HepG2 (cell line): ENCODE measurements at regions not wholly inside any gene's neighbourhood (a gene's known extent, or its start where the extent isn't known, plus 50 kb on each side); places are given as distances from the start of the nearest gene placed in this dataset.
"Not testable (repeated sequence)": the region's sequence is repeated elsewhere in the genome, so short reads cannot be mapped to it uniquely, and the experiment has no call there.

Source experiments
- ATAC-seq: fragments of 200-7000 bp; cut with Tn5 transposase; 3 replicates; pipeline ENCODE4 v1.9.1; 2020; ENCODE audit warnings: mild to moderate bottlenecking, moderate library complexity
- BruUV-seq: library from RNA; stranded (reverse); fragments of 400-500 nt; replicated peaks from 2 replicates; lab custom pipeline; 2021; lab: Mats Ljungman, UMichigan
- CTCF ChIA-PET: fragments of 300-600 bp; formaldehyde crosslinking; extraction: SDS; loops from one replicate; lab custom pipeline; 2021; ENCODE audit warnings: low total read pairs, inconsistent platforms, low intra/inter-chr PET ratio; lab: Yijun Ruan, JAX
- POLR2A ChIA-PET: fragments of 350-600 bp; sonication (Branson Sonifier 250); formaldehyde crosslinking; loops from one replicate; lab custom pipeline; 2020; ENCODE audit warnings: antibody characterized with exemption, inconsistent platforms; lab: Yijun Ruan, JAX
- DNase-seq: peaks from one replicate; pipeline ENCODE4 v3.0.0-alpha.2; 2015; ENCODE audit warnings: low spot score
- FAIRE-seq: peaks from 3 replicates; lab custom pipeline; 2011; peaks lifted over from hg19 to GRCh38; lab: Jason Lieb, UNC
- H2AFZ ChIP-seq: one replicate; pipeline ENCODE4 v1.6.1; 2011; ENCODE audit warnings: low read length, inconsistent platforms
- H3K27ac ChIP-seq: fragments of 300-600 bp; 3 replicates; pipeline ENCODE4 v1.8.0; 2011; ENCODE audit warnings: mixed run types, mild to moderate bottlenecking, mixed read lengths, low read length, inconsistent platforms; ENCODE audit not compliant: insufficient read depth; ENCODE audit errors: extremely low read length
- H3K27me3 ChIP-seq, 2 experiments: fragments of 200-600 bp in 1 of 2; 2 replicates in 1 of 2; 3 replicates in 1 of 2; pipeline versions ENCODE4 v1.6.0 to v1.8.0; 2011; ENCODE audit warnings: low read length in 2 of 2, mild to moderate bottlenecking in 2 of 2, moderate library complexity in 2 of 2, inconsistent platforms in 1 of 2; ENCODE audit not compliant: insufficient read depth in 2 of 2, control insufficient read depth in 1 of 2
- H3K36me3 ChIP-seq, 2 experiments: fragments of 200-600 bp in 1 of 2; replicated peaks in 1 of 2; 2 replicates in 1 of 2; 3 replicates in 1 of 2; pipeline versions ENCODE4 v1.5.1 to v1.8.0; 2011; ENCODE audit warnings: low read length in 2 of 2, inconsistent platforms in 1 of 2; ENCODE audit not compliant: insufficient read depth in 2 of 2, control insufficient read depth in 1 of 2
- H3K4me1 ChIP-seq: 2 replicates; pipeline ENCODE4 v1.5.1; 2012; ENCODE audit warnings: low read length, inconsistent platforms; ENCODE audit not compliant: insufficient read depth
- H3K4me2 ChIP-seq: 2 replicates; pipeline ENCODE4 v1.6.0; 2011; ENCODE audit warnings: low read depth, low read length, inconsistent platforms
- H3K4me3 ChIP-seq, 3 experiments: fragments of 200-600 bp in 1 of 3; sonication (generic), shearing (Covaris generic) in 1 of 3; replicated peaks in 1 of 3; 2 replicates each; pipeline ENCODE4 v1.5.1; 2011 to 2016; ENCODE audit warnings: low read length in 3 of 3, inconsistent platforms in 2 of 3, low read depth in 2 of 3, mild to moderate bottlenecking in 2 of 3, control low read depth in 1 of 3, mixed read lengths in 1 of 3; ENCODE audit not compliant: insufficient read depth in 1 of 3
- H3K79me2 ChIP-seq: one replicate; pipeline ENCODE4 v1.6.1; 2011; ENCODE audit warnings: low read length, inconsistent platforms; ENCODE audit not compliant: insufficient read depth
- H3K9ac ChIP-seq: 2 replicates; pipeline ENCODE4 v1.6.0; 2011; ENCODE audit warnings: mild to moderate bottlenecking, low read depth, low read length, inconsistent platforms; ENCODE audit not compliant: insufficient read depth
- H3K9me3 ChIP-seq: 2 replicates; pipeline ENCODE4 v1.5.1; 2012; ENCODE audit warnings: mild to moderate bottlenecking, low read length
- H4K20me1 ChIP-seq: 2 replicates; pipeline ENCODE4 v1.6.0; 2011; ENCODE audit warnings: inconsistent platforms, mild to moderate bottlenecking, low read length, moderate library complexity; ENCODE audit not compliant: insufficient read depth
- ISL2 ChIP-seq: sonication (generic); formaldehyde crosslinking; IDR thresholded peaks from 2 replicates; pipeline ENCODE4 v1.5.0; 2020; ENCODE audit warnings: missing genetic modification reagents
- NR2F6 ChIP-seq, 2 experiments: IDR thresholded peaks; 2 replicates each; pipeline ENCODE4 v1.6.1; 2016; ENCODE audit warnings: antibody characterized with exemption in 1 of 2, mild to moderate bottlenecking in 1 of 2
- SCMH1 ChIP-seq: sonication (generic); formaldehyde crosslinking; IDR thresholded peaks from 2 replicates; pipeline ENCODE4 v1.9.0; 2021; ENCODE audit warnings: missing genetic modification reagents, mild to moderate bottlenecking, borderline replicate concordance
- TOPORS ChIP-seq: sonication (generic); formaldehyde crosslinking; IDR thresholded peaks from 2 replicates; pipeline ENCODE4 v1.8.0; 2023; ENCODE audit warnings: mild to moderate bottlenecking, missing genetic modification reagents
- ZNF12 ChIP-seq: sonication (generic); formaldehyde crosslinking; IDR thresholded peaks from 2 replicates; pipeline ENCODE4 v1.5.0; 2020; ENCODE audit warnings: missing genetic modification reagents
- ZNF713 ChIP-seq: sonication (generic); formaldehyde crosslinking; IDR thresholded peaks from 2 replicates; pipeline ENCODE4 v1.4.0; 2020; ENCODE audit warnings: mild to moderate bottlenecking, missing genetic modification reagents
- ZNF724P ChIP-seq: sonication (generic); formaldehyde crosslinking; IDR thresholded peaks from 2 replicates; pipeline ENCODE4 v1.8.0; 2022; ENCODE audit warnings: missing genetic modification reagents, borderline replicate concordance
- ZNF761 ChIP-seq: sonication (generic); formaldehyde crosslinking; conservative IDR thresholded peaks from 2 replicates; pipeline ENCODE4 v1.4.0; 2020; ENCODE audit warnings: mild to moderate bottlenecking, missing genetic modification reagents
- WGBS: methylation state at CpG from one replicate; pipeline ENCODE4 v1.1.6; 2017; ENCODE audit warnings: low lambda C conversion rate; 5-methylcytosine and 5-hydroxymethylcytosine counted together
- in situ Hi-C: cut with HindIII; loops from 2 replicates; pipeline ENCODE4 v1.10.0; 2017; ENCODE audit warnings: low pct_unique_long_range_greater_than_20kb; ENCODE audit not compliant: extremely low pct_ligation_motif_present
- intact Hi-C: fragments of 100-400 bp; cut with micrococcal nuclease; formaldehyde crosslinking; loops from one replicate; pipeline ENCODE4 v1.10.0; 2022; ENCODE audit not compliant: unreplicated experiment
- TF ChIP-seq, protein P1 (sequence below): sonication (generic); formaldehyde crosslinking; IDR thresholded peaks from 2 replicates; pipeline ENCODE4 v1.8.0; 2022; ENCODE audit warnings: mild to moderate bottlenecking, missing genetic modification reagents, borderline replicate concordance
- TF ChIP-seq, protein P2 (sequence below): IDR thresholded peaks from 2 replicates; pipeline ENCODE4 v1.6.1; 2016

DNA sequence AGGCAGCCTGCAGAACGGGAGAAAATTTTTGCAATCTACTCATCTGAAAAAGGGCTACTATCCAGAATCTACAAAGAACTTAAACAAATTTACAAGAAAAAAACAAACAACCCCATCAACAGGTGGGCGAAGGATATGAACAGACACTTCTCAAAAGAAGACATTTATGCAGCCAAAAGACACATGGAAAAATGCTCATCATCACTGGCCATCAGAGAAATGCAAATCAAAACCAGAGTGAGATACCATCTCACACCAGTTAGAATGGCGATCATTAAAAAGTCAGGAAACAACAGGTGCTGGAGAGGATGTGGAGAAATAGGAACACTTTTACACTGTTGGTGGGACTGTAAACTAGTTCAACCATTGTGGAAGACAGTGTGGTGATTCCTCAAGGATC lies 113.7 kb upstream of the FBXL17 start:
- H2AFZ ChIP-seq, H3K4me2 ChIP-seq, H3K4me3 ChIP-seq, in situ Hi-C loops, ATAC-seq, H3K36me3 ChIP-seq, DNase-seq, FAIRE-seq, BruUV-seq, H4K20me1 ChIP-seq, intact Hi-C loops, H3K27me3 ChIP-seq, H3K27ac ChIP-seq, H3K9me3 ChIP-seq, POLR2A ChIA-PET, CTCF ChIA-PET, H3K79me2 ChIP-seq, H3K4me1 ChIP-seq, H3K9ac ChIP-seq: not testable (repeated sequence)
- WGBS: 17% methylated on average over 3 of the region's 3 CpGs

DNA sequence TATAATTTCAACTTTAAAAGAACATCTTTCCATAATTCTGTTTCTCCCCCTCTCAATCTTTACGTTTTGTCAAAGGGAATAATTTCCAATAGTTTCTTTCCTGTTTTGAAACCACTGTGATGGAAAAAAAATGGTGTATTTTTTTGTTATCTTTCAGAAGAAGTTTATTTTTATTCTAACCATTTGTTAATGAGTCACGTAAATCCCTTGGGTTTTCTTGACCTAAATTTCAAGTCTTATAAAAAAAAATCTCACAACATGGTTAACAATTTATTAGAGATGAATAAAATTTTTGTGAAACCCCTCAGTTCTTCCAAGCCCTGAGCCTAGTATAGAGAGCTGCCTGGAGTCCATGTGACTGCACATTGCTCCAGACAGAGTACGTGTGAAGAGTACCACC lies 106.1 kb upstream of the FBXL17 start:
- no peak for FAIRE-seq
- BruUV-seq: no TSS peak
- no peaks in the 10 kb centered on the region for H3K79me2 ChIP-seq
- WGBS: 2% methylated on average over 3 of the region's 3 CpGs
- intact Hi-C loops: loop anchor here (2.0 kb wide), 1 partner anchor 53 kb away; no protein-coding TSS in a partner anchor
- ChIA-PET CTCF (no interaction called here), POLR2A (no interaction called here)
- no peak overlapping the region for H3K9ac ChIP-seq
- H3K27me3 ChIP-seq: no peaks in the 10 kb centered on the region
- H3K27ac ChIP-seq: no peak overlapping the region
- H3K9me3 ChIP-seq: no peaks in the 10 kb centered on the region
- no peak overlapping the region for H3K4me2 ChIP-seq
- in situ Hi-C loops: no loop called here
- H4K20me1 ChIP-seq: no peaks in the 10 kb centered on the region
- no peak for ATAC-seq
- H3K4me3 ChIP-seq: no peak overlapping the region
- DNase-seq: no peak
- H3K4me1 ChIP-seq: no peaks in the 10 kb centered on the region
- H3K36me3 ChIP-seq: no peaks in the 10 kb centered on the region
- no peak overlapping the region for H2AFZ ChIP-seq
- TF ChIP-seq TOPORS (CRISPR knock-in tag): no peak
- TF ChIP-seq ZNF713: no peak
- TF ChIP-seq, protein P1, sequence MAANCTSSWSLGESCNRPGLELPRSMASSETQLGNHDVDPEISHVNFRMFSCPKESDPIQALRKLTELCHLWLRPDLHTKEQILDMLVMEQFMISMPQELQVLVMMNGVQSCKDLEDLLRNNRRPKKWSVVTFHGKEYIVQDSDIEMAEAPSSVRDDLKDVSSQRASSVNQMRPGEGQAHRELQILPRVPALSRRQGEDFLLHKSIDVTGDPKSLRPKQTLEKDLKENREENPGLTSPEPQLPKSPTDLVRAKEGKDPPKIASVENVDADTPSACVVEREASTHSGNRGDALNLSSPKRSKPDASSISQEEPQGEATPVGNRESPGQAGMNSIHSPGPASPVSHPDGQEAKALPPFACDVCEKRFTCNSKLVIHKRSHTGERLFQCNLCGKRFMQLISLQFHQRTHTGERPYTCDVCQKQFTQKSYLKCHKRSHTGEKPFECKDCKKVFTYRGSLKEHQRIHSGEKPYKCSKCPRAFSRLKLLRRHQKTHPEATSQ (CRISPR knock-in tag): no peak
- TF ChIP-seq SCMH1 (CRISPR knock-in tag): no peak
- TF ChIP-seq ZNF12 (CRISPR knock-in tag): no peak
- TF ChIP-seq ZNF761: no peak
- TF ChIP-seq ZNF724P: no peak
- TF ChIP-seq NR2F6 (IDR thresholded peaks at IDR 0.05): no peak
- no peak for TF ChIP-seq NR2F6 (CRISPR knock-in tag; IDR thresholded peaks at IDR 0.05)
- TF ChIP-seq, protein P2, sequence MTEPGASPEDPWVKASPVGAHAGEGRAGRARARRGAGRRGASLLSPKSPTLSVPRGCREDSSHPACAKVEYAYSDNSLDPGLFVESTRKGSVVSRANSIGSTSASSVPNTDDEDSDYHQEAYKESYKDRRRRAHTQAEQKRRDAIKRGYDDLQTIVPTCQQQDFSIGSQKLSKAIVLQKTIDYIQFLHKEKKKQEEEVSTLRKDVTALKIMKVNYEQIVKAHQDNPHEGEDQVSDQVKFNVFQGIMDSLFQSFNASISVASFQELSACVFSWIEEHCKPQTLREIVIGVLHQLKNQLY (CRISPR knock-in tag): no peak
- TF ChIP-seq ISL2 (CRISPR knock-in tag): no peak
- TF ChIP-seq, all 625 proteins: peak for 0
